Cerebellar cortex (tissue), 1 donor: ENCODE measurements at regions not wholly inside any gene's neighbourhood (a gene's known extent, or its start where the extent isn't known, plus 50 kb on each side); places are given as distances from the start of the nearest gene placed in this dataset.

Source experiments
- DNase-seq: peaks from one replicate; pipeline ENCODE4 v3.0.0-alpha.2; 2015; ENCODE audit warnings: low spot score

DNA sequence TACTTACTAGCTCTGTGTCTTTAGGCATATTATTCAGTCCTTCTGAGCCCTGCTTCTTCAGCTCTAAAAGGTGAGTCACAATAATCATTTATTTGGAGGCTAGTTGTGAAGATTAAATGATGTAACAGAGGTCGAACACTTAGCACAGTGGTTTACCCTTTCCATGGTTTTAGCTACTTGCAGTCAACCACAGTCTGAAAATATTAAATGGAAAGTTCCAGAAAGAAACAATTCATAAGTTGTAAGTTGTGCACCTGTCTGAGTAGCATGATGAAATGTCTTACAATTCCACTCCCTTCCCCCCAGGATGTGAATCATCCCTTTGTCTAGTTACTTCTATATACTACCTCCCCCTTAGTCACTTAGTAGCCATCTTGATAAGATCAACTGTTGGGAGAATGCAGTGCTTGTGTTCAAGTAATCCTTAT, 217.6 kb upstream of the THUMPD2 start:
- no peak for DNase-seq

DNA sequence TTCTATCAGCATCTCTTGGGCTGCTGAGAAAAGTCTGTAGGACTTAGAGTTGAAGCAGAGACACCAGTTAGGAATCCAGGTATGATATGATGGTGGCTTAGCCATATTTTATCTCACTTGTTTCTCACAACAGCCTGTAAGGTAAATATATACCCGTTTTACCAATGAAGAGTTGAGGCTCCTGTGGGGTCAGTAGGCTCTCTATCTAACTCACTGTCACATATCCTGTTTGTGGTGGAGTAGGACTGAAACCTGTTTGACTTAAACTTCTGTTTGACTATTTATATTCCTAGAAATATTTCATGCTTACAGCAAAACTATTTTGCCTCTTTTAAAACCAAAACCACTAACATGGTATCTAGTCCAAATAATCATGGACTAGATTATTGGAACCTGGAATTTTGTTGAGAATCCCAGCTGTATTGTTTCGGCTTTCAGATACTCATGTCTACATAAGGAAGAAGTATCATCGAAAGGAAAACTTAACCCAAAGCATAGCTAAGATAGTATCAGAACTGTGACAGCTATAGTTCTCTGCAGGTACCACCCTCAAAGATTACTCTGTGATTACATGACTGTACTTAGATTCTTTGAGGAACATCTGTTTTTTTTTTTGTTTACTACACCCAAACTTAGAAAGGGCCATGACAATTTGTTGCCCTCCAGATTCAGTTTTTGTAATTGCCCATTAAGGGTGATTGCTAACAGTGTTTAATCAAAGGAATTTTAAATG, 216.1 kb upstream of the THUMPD2 start:
- DNase-seq, result no peak

DNA sequence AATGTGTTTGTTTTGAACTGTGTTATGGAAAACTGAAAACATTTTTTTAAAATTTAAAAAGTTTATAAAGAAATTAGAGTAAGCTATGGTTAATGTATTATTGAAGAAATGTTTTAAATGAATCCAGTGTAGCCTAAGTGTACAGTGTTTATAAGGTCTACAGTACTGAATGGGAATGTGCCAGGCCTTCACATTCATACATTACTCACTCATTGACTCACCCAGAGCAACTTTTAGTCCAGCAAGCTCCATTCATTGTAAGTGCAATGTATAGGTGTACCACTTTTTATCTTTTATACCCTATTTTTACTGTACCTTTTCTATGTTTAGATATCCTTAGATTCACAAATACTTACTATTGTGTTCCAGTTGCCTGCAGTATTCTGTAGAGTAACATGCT, 215.1 kb upstream of the THUMPD2 start:
- DNase-seq, result no peak

DNA sequence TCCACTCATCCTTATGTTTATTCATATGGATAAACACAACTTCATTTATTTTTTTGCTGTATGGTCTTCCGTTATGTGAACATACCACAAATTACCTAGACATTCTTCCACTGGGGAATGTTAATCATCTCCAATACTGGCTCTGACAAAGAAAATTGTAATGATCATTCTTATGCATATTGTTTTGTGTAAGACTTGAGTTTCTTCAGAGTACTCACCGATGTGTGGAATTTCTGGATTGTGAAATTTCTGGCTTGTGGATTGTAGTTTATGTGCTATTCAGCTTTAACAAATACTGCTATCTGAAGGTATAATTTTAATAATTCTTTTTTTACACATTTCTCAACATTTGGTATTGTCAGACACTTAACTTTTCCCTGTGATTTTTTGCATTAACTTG, 212.2 kb upstream of the THUMPD2 start:
- DNase-seq, result no peak

DNA sequence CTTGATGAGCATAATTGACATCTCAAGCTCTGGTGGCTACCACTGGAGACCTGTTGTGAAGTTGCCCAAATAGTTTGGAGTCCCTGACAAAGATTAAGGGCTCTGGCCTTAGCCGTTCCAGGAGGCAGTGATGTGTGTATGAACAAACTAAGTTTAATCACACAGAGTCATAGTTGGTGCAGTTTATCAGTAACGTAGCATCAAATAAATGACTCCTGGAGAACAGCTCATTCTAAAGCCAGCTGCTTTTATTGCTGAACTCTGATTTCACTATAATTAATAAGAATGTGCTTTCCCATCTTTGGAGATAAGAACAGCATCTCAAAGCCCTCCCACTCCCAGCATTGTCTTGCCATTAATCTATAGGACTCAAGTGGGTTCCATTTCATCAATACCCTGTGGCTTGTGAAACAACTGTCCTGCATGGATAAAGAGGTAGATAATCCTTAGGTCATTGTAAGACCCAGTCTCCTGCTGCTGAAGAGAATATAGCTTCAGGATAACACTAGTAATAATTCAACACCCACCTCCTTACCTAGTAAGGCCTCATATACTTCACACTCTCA, 211.4 kb upstream of the THUMPD2 start:
- no peak for DNase-seq

DNA sequence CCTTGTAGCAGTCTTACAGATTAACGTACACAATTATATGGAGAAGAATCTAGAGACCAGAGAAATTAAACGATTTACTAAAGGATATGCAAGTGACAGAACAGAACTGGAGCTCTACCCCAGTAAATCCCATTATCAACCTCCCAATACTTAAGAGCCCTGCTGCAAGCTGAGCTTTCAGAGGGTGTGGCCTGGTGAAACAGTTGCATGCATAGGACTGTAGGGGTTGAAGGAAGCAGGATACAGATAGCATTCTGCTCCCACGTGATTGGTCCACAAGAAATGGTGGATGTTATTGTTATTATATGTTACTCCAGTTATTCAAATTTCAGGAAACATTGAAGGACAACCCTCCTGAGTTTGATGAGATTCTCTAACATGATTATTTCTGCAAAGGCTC, 210.8 kb upstream of the THUMPD2 start:
- no peak for DNase-seq

DNA sequence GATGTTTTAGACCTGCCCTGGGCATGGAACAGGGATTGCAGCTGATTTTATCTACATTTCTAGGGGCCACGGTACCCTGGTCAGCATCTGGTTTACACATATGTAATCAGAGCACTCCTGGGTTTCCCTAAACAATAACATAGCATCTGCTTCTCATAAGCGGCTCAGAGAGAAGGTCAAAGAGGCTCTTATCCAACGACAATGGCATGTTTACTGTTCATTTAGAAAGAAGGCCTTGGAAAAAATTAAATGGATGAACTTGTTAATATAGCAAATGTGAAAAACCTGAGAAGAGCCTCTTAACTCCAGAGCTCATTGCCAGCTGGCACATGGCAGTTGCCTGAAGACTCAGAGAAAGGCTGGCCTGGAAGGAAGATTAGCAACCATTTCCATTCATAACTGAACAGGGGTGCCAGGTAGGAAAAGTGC, 202.8 kb upstream of the THUMPD2 start:
- no peak for DNase-seq

DNA sequence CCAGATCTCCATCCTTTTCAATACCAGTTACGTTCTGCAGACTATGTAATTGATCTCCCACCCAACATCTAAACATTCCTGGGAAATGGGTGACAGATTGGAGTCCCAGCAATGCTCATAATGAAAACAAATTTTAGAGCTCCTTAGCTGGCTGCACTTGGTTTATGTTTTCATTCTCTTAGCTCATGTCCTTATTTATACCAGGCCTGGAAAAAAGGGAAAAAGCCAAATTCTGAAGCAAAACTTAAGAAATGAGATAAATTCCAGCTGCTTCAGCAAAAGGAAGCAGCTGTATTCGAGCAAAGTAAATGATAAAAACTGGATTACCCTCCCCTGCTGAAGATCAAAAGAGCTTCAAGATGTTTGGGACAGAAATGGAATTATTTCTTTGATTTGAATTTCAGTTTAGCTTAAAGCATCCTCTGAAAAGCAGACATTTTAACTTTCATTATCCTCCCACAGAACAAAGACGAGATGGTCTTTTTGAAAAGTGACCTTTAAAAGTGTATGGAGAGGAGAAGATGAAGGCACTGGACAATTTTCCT, 196.5 kb upstream of the THUMPD2 start:
- no peak for DNase-seq

DNA sequence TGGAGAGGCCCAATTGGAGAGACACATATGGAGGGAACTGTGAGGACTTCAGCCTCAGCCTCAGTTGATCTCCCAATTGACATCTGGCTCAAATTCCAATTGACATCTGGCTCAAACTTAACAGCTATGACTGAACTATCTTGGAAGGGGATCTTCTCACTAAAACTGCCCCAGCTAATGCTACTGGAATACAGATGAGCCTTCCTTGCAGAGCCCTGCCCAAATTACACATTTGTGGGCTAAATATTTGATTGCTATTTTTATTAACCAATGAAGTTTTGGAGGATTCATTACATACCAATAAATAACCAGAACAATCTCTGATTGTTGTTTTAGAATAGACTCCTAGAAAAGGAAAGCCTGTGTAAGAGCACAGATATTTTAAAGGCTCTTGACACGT, 189.0 kb upstream of the THUMPD2 start:
- DNase-seq, result no peak

DNA sequence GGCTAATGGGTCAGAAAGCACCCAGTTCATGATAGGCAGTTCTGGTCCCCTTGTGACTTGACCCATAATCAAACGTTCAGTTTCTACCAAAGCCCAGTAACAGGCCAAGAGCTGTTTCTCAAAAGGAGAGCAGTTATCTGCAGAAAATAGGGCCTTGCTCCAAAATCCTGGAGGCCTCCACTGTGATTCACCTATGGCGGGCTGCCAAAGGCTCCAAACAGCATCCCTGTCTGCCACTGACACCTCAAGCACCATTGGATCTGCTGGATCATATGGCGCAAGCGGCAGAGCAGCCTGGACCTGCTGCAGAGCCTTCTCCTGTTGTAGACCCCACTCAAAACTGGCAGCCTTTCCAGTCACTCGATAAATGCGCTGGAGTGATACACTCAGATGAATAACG, 181.6 kb upstream of the THUMPD2 start:
- peak; percentile 31 for DNase-seq

DNA sequence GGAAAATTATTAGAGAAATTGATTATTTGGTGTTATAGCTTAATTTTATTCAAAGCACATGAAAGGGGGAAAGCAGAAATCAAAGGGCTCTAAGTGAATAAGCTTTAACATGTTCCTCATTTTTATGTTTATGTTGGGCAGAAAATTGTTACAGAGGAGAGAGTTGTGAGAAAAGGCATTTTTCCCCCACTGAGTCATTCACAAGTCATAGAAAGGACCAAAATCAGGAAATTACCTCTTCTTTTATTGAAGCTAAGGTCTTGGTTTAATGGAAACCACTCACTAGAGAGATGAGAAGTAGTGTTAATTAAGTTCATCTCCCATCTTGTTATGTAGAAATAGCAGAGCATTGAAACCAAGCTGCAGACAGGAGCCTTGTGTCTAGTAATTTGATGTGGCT, 175.3 kb upstream of the THUMPD2 start:
- no peak for DNase-seq

DNA sequence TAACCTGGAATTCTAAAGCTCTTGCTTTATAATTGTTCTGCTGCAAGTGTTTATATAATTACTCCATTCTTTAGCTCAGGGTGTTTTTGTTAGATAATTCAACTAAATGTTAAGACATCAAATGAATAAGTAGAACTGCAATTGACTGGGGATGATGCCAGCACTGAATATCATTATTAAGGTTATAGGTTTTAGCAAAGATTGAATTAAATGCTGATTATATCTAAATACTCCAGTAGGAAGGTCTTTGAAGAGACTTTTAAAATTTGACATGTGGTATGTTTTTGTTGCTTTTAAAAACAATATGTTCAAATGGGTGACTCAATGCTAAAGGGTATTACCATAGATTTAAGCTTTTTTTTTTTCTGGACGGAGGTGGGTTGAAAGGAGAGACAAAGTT, 170.1 kb upstream of the THUMPD2 start:
- DNase-seq, result no peak

DNA sequence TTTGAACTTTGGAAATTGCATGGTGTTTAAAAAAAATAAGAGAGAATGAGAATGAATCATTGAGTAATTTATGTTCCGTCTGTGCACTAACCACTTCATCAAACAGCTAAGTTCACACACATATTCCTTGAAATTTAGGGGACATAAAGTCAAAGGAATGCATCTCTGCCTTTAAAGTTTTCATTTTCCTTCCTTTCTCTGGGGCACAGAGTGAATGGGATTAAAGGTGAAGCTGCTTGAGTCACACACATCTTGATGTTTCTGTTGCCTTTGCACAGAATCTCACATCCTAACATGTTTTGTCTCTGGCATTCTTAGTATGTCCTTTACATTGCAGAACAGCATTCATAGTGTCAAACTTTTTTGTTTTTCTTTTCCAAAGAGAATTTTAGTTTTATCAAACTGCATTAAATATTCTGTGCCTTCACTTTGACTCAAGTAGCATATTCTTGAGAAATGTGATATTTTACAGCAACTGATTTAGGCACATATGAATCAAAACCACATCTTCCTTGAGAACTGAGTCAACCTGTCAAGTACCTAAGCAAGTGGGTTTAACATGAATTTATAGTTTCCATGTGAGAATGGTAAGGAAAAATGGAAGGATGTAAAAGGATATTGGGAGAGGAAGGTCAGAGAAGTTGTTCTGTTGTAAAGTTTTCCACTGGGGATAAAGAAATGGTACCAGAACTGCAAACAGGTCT, 169.1 kb upstream of the THUMPD2 start:
- no peak for DNase-seq

DNA sequence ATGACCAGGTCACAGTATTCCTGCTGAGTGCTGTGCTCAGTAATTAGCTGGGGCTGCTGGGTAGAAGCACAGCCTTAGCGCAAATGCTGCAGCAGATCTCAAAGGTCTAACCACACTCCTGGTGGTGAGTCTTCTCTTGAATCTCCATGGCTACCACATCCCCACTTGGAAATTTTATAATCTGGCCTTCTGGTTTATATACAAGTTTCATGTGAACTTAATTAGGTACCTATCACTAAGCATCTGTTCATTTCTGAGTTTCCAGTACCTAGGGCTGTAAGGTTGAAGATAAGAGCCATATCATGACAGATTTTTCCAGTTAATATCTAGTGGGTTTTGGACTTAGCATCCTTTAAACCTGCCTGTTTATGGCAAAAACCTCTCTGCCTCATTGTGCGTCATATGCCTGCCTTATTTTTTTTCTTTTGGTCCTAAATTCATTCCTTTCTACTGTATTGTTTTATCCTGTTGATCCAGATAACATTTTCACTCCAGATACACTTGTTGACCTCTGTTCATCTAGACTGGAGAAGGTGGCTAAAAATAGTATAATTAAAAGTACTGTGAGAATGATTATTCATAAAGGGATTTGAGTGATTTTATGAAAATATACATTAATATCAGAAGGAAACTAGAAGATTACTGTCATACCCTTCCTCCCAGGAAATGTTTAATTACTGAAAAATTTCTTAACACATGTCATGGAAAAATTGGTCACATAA, 168.4 kb upstream of the THUMPD2 start:
- no peak for DNase-seq

DNA sequence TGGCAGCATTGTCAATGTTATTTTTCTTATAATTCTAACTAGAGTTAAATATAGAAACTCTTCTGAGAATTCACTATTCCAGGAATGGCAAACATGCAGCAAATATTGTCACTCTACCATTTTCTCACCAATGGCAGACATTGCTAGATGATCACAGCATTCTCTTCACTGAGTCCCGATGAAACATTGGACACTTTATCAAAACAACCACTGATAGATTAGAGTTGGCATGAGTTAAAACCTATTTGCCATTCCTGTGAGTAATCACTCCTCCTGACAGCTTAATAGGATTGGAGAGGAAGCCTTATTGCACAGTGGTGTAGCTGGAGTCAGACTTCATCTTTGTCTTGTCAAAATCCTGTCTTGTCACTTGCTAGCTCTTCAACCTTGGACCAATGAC, 163.9 kb upstream of the THUMPD2 start:
- no peak for DNase-seq

DNA sequence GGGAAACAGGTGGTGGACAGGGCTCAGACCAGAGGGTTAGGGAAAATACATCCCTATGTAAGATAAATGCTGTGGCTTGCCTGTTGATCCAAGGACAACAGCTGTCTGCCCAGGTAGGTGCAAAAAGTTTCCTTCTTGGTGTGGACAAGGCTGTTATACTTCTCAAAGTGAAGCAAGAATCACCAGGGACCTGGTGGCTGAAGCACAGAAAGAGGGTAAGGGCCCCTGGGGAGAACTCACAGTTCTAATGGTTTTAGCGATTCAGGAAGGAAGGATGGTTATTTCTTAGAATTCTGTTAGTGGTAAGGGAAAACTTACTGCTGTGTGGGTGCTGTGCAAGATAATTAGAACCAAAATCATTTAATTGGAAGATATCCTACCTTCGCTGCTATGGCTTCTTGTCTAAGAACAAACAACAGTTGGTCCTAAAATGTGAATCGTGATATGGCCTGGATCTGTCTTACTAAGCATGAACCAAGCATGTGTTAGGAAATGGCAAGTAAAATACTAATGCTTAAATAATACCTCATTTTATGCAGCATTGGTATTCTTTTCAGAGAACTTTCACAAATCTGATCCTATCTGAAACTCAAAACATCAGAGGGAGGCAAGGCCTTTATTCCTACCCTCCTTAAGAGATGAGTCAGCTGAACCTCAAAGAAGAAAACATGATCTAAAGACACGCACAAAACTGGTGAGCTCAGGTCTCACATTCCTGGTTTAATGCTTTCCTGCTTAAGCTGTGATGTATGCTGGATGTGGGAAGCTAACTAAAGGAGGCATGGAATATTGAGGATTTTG, 159.2 kb upstream of the THUMPD2 start:
- no peak for DNase-seq

DNA sequence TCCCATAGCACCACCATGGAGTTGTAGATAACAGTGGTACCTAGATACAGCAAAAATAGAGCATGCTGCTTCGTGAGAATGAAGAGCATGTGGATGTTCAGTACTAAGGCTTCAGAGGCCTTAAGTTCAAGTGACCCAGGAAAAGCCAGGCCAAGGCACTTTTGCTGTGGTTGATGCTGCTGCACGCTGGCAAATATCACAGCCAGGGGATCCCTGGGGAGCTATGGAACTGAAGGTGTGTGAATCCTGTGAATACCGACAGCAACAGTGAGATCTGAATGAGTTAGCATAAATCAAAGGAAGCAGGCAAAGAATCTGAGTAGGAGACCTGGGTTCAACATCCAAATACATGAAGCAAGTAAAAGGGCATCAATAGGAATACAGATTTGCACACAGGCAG, 158.6 kb upstream of the THUMPD2 start:
- DNase-seq, result no peak

DNA sequence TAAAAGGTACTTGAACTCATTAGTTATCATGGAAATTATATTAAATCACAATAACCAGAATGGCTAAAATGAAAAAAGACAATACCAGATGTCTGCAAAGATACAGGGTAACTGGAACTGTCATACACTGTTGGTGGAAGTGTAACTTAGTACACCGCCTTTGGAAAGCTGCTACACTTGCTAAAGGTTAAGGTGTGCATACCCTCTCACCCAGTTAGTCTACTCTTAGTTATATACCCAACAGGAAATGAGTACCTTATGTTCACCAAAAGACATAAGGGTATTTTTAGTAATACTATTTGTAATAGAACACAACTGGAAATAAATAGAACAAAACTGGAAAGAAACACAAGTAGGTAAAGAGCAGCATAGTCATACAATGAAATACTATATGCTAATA, 155.8 kb upstream of the THUMPD2 start:
- no peak for DNase-seq

DNA sequence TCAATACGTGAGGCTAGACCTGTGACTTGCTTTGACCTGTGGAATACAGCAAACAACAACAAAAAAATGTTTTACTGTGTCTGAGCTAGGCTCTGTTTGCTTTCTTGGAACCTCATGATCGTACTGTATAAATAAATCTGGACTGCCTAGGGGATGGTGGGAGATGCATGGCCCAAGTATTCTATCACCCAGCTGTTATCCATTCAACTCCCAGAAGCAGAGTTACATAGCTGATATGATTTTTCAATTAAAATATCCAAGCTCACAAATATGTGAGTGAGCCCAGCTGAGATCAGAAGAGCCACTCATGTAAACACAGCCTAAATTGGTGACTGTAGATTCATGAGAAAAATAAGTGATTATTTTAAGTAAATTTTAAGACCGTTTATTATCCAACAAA, 154.1 kb upstream of the THUMPD2 start:
- no peak for DNase-seq

DNA sequence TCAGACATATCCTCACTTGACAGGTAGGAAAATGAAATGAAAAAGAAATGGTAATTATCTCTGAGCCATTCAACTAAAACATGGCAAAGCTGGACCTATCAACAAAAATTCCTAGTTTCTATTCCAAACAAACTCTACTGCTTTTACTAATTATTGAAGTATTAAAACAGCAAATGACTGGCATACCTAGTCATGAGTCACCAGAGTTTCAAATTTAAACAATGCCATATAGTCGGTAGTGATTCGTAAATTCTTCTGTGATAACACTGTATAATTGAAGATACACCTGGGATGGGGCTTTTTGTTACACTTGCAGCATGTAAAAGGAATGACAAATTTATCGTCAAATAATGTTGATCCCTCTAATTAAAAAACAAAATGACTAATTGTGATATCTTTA, 153.1 kb upstream of the THUMPD2 start:
- DNase-seq, result no peak

DNA sequence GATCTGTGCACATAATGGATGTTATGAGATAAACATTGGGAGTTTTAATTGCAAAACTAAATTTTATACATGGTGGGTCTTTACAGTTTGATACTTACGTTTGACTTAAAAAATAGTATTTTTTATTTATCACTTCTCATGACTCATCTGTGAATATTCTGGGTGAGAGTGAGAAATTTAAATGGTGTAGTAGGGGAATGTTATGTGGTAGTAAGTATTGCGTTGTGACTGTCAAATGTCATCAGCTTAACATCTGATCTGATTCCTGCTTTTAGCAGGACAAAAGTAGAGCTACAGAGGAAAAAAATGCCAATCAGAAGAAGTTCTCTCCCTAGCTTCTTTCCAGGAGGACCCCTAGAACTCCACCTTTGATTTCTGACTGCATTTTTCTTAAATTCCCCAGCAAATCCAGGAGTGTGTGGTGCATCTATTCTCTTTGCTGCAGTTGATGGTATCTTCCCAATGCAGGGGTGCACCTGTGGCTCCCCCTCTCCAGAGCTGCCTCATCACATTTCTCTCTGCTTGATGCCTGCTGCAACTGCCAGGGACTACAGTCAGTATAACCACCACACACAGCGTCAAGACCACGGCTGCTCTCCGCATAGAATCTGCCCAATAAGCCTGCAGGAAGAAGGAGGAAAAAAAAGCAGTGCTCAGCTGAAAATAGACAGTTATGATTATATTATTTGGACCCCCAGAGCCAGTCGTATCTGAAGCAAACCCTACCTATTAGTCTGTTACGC, 151.3 kb upstream of the THUMPD2 start:
- no peak for DNase-seq
